MCF 10A (cell line): ENCODE measurements at regions not wholly inside any gene's neighbourhood (a gene's known extent, or its start where the extent isn't known, plus 50 kb on each side); places are given as distances from the start of the nearest gene placed in this dataset.

Source experiments
- BruUV-seq: library from RNA; stranded (reverse); fragments of 400-500 nt; replicated peaks from 2 replicates; lab custom pipeline; 2021; lab: Mats Ljungman, UMichigan
- CTCF ChIA-PET: fragments of 300-600 bp; sonication (Branson Sonifier 250); formaldehyde crosslinking; extraction: SDS; loops from one replicate; lab custom pipeline; 2021; ENCODE audit warnings: antibody characterized with exemption, inconsistent platforms; lab: Yijun Ruan, JAX
- POLR2A ChIA-PET: fragments of 300-600, 350-650 bp; sonication (Branson Sonifier 250); formaldehyde crosslinking; extraction: SDS; loops from one replicate; lab custom pipeline; 2020; ENCODE audit warnings: antibody characterized with exemption, inconsistent platforms; lab: Yijun Ruan, JAX
- DNase-seq: peaks from one replicate; pipeline ENCODE4 v3.0.0-alpha.2; 2018; ENCODE audit not compliant: unreplicated experiment
- H3K27ac Mint-ChIP-seq: one replicate; pipeline ENCODE4 v1.8.0; 2022; ENCODE audit warnings: mild to moderate bottlenecking, low read depth, mixed read lengths; ENCODE audit not compliant: unreplicated experiment
- H3K27me3 Mint-ChIP-seq: one replicate; pipeline ENCODE4 v1.8.0; 2022; ENCODE audit warnings: mixed read lengths; ENCODE audit not compliant: insufficient read depth, unreplicated experiment
- H3K36me3 Mint-ChIP-seq: one replicate; pipeline ENCODE4 v1.8.0; 2022; ENCODE audit warnings: mild to moderate bottlenecking, moderate library complexity, mixed read lengths; ENCODE audit not compliant: insufficient read depth, unreplicated experiment
- H3K4me1 Mint-ChIP-seq: one replicate; pipeline ENCODE4 v1.8.0; 2022; ENCODE audit warnings: mixed read lengths; ENCODE audit not compliant: insufficient read depth, unreplicated experiment
- H3K4me3 Mint-ChIP-seq: one replicate; pipeline ENCODE4 v1.8.0; 2022; ENCODE audit warnings: mild to moderate bottlenecking, moderate library complexity, mixed read lengths; ENCODE audit not compliant: unreplicated experiment
- H3K9me3 Mint-ChIP-seq: one replicate; pipeline ENCODE4 v1.8.0; 2022; ENCODE audit warnings: mixed read lengths; ENCODE audit not compliant: unreplicated experiment
- intact Hi-C: fragments of 100-400 bp; cut with micrococcal nuclease; formaldehyde crosslinking; loops from 2 replicates; pipeline ENCODE4 v1.14.1; 2022
- TF ChIP-seq, protein P1 (sequence below): fragments of 200-600 bp; IDR thresholded peaks from one replicate; pipeline ENCODE4 v1.8.0; 2022; ENCODE audit warnings: antibody characterized with exemption, mild to moderate bottlenecking; ENCODE audit not compliant: unreplicated experiment

- Mint-ChIP-seq H3K9me3 (peaks cover 13% of the 10 kb centered on the region), H3K27ac (no peak overlapping the region), H3K27me3 (no peaks in the 10 kb centered on the region), H3K4me1 (no peaks in the 10 kb centered on the region), H3K4me3 (no peak overlapping the region), H3K36me3 (no peaks in the 10 kb centered on the region)
- intact Hi-C loops = no loop called here
- no TSS peak for BruUV-seq
- CTCF ChIA-PET = interaction anchor here (0.6 kb wide), 1 partner anchor 52 kb away, joined by 4 read pairs; no protein-coding TSS in a partner anchor
- TF ChIP-seq, protein P1, sequence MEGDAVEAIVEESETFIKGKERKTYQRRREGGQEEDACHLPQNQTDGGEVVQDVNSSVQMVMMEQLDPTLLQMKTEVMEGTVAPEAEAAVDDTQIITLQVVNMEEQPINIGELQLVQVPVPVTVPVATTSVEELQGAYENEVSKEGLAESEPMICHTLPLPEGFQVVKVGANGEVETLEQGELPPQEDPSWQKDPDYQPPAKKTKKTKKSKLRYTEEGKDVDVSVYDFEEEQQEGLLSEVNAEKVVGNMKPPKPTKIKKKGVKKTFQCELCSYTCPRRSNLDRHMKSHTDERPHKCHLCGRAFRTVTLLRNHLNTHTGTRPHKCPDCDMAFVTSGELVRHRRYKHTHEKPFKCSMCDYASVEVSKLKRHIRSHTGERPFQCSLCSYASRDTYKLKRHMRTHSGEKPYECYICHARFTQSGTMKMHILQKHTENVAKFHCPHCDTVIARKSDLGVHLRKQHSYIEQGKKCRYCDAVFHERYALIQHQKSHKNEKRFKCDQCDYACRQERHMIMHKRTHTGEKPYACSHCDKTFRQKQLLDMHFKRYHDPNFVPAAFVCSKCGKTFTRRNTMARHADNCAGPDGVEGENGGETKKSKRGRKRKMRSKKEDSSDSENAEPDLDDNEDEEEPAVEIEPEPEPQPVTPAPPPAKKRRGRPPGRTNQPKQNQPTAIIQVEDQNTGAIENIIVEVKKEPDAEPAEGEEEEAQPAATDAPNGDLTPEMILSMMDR = no peak
- DNase-seq = no peak
- POLR2A ChIA-PET = no interaction called here
Measured at GRCh38 chr13:61824168-61824567, 408.5 kb upstream of the PCDH20 start.

DNA sequence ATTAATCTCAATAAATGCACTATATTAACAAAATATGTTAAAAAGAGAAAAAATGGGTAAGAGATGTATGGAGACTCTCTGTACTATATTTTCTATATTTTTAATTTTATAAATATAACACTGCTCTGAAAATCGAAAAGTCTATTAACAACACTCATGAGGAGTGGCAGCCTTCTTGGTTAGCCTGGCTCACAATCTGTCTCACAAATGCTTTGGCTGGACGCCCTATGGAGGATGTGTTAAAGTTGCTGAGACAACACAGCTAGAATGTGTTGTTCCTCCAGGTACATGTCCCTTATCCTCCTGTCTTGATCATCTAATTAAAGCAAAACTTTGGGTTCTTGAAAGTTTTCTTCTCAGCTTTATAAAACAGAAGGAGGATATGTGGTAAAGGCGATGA is 396.6 kb upstream of the PCDH20 start:
- no peaks in the 10 kb centered on the region for H3K36me3 Mint-ChIP-seq
- intact Hi-C loops = no loop called here

DNA sequence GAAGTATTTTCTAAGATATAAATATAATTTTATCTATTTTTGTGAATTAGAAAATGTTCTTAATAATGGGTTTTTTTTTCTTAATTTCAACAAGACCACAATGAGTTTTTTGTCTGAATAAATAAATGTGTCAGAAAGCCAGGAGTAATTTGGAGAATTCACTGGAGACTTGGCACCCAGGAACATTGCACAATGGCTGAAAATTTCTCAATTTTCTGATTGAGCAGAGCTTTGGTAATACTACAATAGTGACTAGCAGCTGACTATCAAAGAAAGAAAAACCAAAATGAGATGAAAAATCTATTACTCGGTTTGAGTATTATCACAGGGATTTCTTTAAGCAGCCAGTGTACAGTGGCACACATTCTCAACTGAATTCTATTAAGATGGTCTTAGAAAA is 394.4 kb upstream of the PCDH20 start:
- no peaks in the 10 kb centered on the region for H3K36me3 Mint-ChIP-seq
- BruUV-seq = no TSS peak
- POLR2A ChIA-PET = no interaction called here
- peaks cover 9% of the 10 kb centered on the region for H3K9me3 Mint-ChIP-seq
- no peaks in the 10 kb centered on the region for H3K27me3 Mint-ChIP-seq
- intact Hi-C loops = no loop called here
- CTCF ChIA-PET = interaction anchor here (0.5 to 0.7 kb wide), 2 partner anchors 245 to 1429 kb away, joined by 3 read pairs; no protein-coding TSS in a partner anchor
- DNase-seq = peak; percentile 41
- H3K4me3 Mint-ChIP-seq = no peak overlapping the region
- H3K4me1 Mint-ChIP-seq = no peaks in the 10 kb centered on the region
- TF ChIP-seq, protein P1 = no peak
- no peak overlapping the region for H3K27ac Mint-ChIP-seq

More for the DNA sequence above, 396.6 kb upstream of the PCDH20 start:
- Mint-ChIP-seq H3K9me3 (peaks cover 14% of the 10 kb centered on the region), H3K27ac (no peak overlapping the region), H3K4me3 (no peak overlapping the region), H3K4me1 (no peaks in the 10 kb centered on the region), H3K27me3 (no peaks in the 10 kb centered on the region)
- TF ChIP-seq, protein P1 = no peak
- no peak for DNase-seq
- CTCF ChIA-PET = interaction anchor here (1.1 kb wide), 1 partner anchor 71 kb away, joined by 3 read pairs; no protein-coding TSS in a partner anchor
- BruUV-seq = no TSS peak
- POLR2A ChIA-PET = no interaction called here

DNA sequence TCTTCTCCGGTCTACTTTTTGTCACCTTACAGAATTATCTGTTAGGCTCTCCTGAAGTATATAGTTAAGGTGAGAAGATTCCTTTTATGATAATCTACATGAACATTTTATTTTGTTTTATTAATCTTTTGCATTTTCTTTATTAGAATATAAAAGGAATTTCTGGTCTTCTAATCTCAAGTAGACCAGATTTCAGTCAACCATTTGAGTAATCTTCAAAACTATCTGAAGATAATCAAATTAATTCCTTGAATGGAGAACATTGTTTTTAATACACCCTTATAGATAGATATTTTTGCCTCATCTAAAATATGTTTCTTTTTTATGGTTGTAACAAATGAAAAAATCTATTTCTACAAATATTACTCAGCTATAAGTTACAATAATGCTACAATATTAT is 381.7 kb upstream of the PCDH20 start:
- intact Hi-C loops = no loop called here
- no peak for DNase-seq
- TF ChIP-seq, protein P1 = no peak
- Mint-ChIP-seq H3K27me3 (no peaks in the 10 kb centered on the region), H3K9me3 (peaks cover 22% of the 10 kb centered on the region), H3K4me1 (no peaks in the 10 kb centered on the region), H3K27ac (no peak overlapping the region), H3K4me3 (no peak overlapping the region), H3K36me3 (no peaks in the 10 kb centered on the region)
- POLR2A ChIA-PET = no interaction called here
- no TSS peak for BruUV-seq
- CTCF ChIA-PET = no interaction called here
